AG04450 (cell line): ENCODE measurements at regions not wholly inside any gene's neighbourhood (a gene's known extent, or its start where the extent isn't known, plus 50 kb on each side); places are given as distances from the start of the nearest gene placed in this dataset.
A peak's percentile ranks its signal among the peaks of the same experiment; 100 is the strongest.

Source experiments
- CTCF ChIA-PET: fragments of 300-600, 350-600 bp; formaldehyde crosslinking; extraction: SDS; loops from one replicate; lab custom pipeline; 2022; ENCODE audit warnings: antibody characterized with exemption, inconsistent platforms; lab: Charles Lee
- POLR2A ChIA-PET: fragments of 350-600 bp; formaldehyde crosslinking; extraction: SDS; loops from one replicate; lab custom pipeline; 2021; ENCODE audit warnings: antibody characterized with exemption, inconsistent platforms; lab: Yijun Ruan, JAX
- DNase-seq: peaks from one replicate; pipeline ENCODE4 v3.0.0-alpha.2; 2011; ENCODE audit warnings: low read depth, low spot score
- H3K27ac ChIP-seq: one replicate; pipeline ENCODE4 v1.5.1; 2012; ENCODE audit warnings: low read depth, low read length, control low read depth
- H3K27me3 ChIP-seq: one replicate; pipeline ENCODE4 v1.6.0; 2012; ENCODE audit warnings: low read length; ENCODE audit not compliant: control insufficient read depth, insufficient read depth
- H3K4me3 ChIP-seq: 2 replicates; pipeline ENCODE4 v1.5.1; 2011; ENCODE audit warnings: mild to moderate bottlenecking, low read depth, low read length, control low read depth
- H3K9me3 ChIP-seq: 2 replicates; pipeline ENCODE4 v1.5.1; 2012; ENCODE audit warnings: low read length; ENCODE audit not compliant: control insufficient read depth, insufficient read depth
- CTCF ChIP-seq: IDR thresholded peaks from 2 replicates; pipeline ENCODE4 v1.5.1; 2011; ENCODE audit warnings: low read depth, low read length, control low read depth, inconsistent platforms

GRCh38 chr6:139475241-139475640, 100.8 kb upstream of the CITED2 start:
- POLR2A ChIA-PET: interaction anchor here (0.7 to 3.2 kb wide), 3 partner anchors 23 to 113 kb away, joined by 4 to 17 read pairs (median 4); partner anchors contain the start of gene CITED2
- DNase-seq: no peak
- no peaks in the 10 kb centered on the region for H3K27me3 ChIP-seq
- H3K4me3 ChIP-seq: no peak overlapping the region
- H3K9me3 ChIP-seq: no peaks in the 10 kb centered on the region
- no peak for TF ChIP-seq CTCF
- H3K27ac ChIP-seq: no peak overlapping the region
- CTCF ChIA-PET: interaction anchor here (0.5 to 1.0 kb wide), 4 partner anchors 46 to 1023 kb away, joined by 3 to 5 read pairs (median 4); partner anchors contain the start of gene CITED2

GRCh38 chr6:139474145-139475108, 100.0 kb upstream of the CITED2 start:
- CTCF ChIA-PET: interaction anchor here (0.5 to 1.0 kb wide), 4 partner anchors 45 to 1024 kb away, joined by 3 to 5 read pairs (median 3); partner anchors contain the start of gene CITED2
- no peaks in the 10 kb centered on the region for H3K27me3 ChIP-seq
- TF ChIP-seq CTCF: no peak
- POLR2A ChIA-PET: interaction anchor here (0.6 to 3.2 kb wide), 4 partner anchors 22 to 114 kb away, joined by 4 to 17 read pairs (median 4); partner anchors contain the start of gene CITED2
- H3K27ac ChIP-seq: no peak overlapping the region
- no peaks in the 10 kb centered on the region for H3K9me3 ChIP-seq
- DNase-seq: peak; percentile 23
- peak overlapping the region; percentile 26 for H3K4me3 ChIP-seq

DNA sequence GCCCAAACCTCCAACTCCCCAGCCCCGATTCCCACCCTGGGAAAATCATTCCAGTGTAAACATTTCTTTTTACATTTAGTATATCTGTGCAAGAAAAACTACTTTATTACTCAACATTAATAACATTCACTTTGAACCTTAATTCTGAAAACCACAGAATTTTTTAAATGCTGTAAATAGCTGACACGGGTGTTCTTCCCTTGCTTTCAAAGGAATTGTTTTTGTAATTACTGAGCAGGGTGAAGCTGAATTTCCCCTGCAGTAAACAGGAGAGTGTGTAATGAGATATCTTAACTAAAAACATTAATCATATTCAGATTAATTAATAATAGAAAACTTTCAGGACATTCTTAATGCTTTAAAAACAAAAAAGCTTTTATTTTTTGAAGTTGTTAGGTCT, 99.3 kb upstream of the CITED2 start:
- ChIA-PET CTCF (interaction anchor here (0.5 kb wide), 1 partner anchor 373 kb away, joined by 3 read pairs; no protein-coding TSS in a partner anchor), POLR2A (interaction anchor here (3.2 kb wide), 1 partner anchor 99 kb away, joined by 17 read pairs; the partner anchor contains the start of gene CITED2)
- no peak overlapping the region for H3K4me3 ChIP-seq
- no peak overlapping the region for H3K27ac ChIP-seq
- no peak for TF ChIP-seq CTCF
- H3K9me3 ChIP-seq: no peaks in the 10 kb centered on the region
- H3K27me3 ChIP-seq: no peaks in the 10 kb centered on the region
- no peak for DNase-seq

- CTCF ChIA-PET: no interaction called here
- no peak overlapping the region for H3K27ac ChIP-seq
- H3K27me3 ChIP-seq: no peaks in the 10 kb centered on the region
- TF ChIP-seq CTCF: no peak
- DNase-seq: no peak
- POLR2A ChIA-PET: interaction anchor here (3.2 kb wide), 1 partner anchor 99 kb away, joined by 17 read pairs; the partner anchor contains the start of gene CITED2
- H3K4me3 ChIP-seq: no peak overlapping the region
- no peaks in the 10 kb centered on the region for H3K9me3 ChIP-seq
These were observed 98.8 kb upstream of the CITED2 start for GRCh38 chr6:139473231-139473701.
